ENCODE measurements at regions not wholly inside any gene's neighbourhood (a gene's known extent, or its start where the extent isn't known, plus 50 kb on each side); places are given as distances from the start of the nearest gene placed in this dataset.

- TF ChIP-seq, protein P1, sequence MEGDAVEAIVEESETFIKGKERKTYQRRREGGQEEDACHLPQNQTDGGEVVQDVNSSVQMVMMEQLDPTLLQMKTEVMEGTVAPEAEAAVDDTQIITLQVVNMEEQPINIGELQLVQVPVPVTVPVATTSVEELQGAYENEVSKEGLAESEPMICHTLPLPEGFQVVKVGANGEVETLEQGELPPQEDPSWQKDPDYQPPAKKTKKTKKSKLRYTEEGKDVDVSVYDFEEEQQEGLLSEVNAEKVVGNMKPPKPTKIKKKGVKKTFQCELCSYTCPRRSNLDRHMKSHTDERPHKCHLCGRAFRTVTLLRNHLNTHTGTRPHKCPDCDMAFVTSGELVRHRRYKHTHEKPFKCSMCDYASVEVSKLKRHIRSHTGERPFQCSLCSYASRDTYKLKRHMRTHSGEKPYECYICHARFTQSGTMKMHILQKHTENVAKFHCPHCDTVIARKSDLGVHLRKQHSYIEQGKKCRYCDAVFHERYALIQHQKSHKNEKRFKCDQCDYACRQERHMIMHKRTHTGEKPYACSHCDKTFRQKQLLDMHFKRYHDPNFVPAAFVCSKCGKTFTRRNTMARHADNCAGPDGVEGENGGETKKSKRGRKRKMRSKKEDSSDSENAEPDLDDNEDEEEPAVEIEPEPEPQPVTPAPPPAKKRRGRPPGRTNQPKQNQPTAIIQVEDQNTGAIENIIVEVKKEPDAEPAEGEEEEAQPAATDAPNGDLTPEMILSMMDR (IDR thresholded peaks at IDR 0.05; ENCODE audit: low read depth, low read length), result no peak
- no peak for DNase-seq (ENCODE audit: extremely low read depth, low read depth)
Observed at GRCh38 chr5:124997186-124997893, 250.9 kb upstream of the ZNF608 start.

GRCh38 chr5:124998520-124998919 is 252.1 kb upstream of the ZNF608 start:
- TF ChIP-seq, protein P1 (IDR thresholded peaks at IDR 0.05; ENCODE audit: low read depth, low read length), result no peak
- no peak for DNase-seq (ENCODE audit: extremely low read depth, low read depth)

- TF ChIP-seq, protein P1 (IDR thresholded peaks at IDR 0.05; ENCODE audit: low read depth, low read length), result no peak
- no peak for DNase-seq (ENCODE audit: extremely low read depth, low read depth)
Observed at GRCh38 chr5:125002727-125003598, 256.5 kb upstream of the ZNF608 start.

DNA sequence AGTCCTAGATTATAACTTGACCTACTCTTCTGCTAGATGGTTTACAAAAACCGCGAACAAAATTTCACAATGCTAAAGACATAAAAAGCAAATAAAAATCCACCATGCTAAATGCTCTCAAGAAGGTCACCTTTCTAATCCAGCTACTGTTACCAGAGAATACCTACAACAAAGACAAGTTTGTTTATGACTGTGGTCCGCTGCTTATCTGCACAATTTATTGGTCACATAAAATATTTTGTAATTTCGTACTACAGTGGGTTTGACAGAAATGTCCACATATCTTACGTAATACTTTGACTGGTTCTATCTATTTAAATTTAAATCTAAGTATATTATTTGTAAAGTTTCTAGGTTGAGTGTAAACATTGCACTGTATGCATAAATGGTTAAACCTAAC is 257.6 kb upstream of the ZNF608 start:
- TF ChIP-seq, protein P1 (IDR thresholded peaks at IDR 0.05; ENCODE audit: low read depth, low read length), result no peak
- no peak for DNase-seq (ENCODE audit: extremely low read depth, low read depth)

- TF ChIP-seq, protein P1 (IDR thresholded peaks at IDR 0.05; ENCODE audit: low read depth, low read length), result no peak
- DNase-seq (ENCODE audit: extremely low read depth, low read depth), result no peak
Observed at GRCh38 chr5:125005266-125005665, 258.8 kb upstream of the ZNF608 start.

- TF ChIP-seq, protein P1 (IDR thresholded peaks at IDR 0.05; ENCODE audit: low read depth, low read length), result no peak
- no peak for DNase-seq (ENCODE audit: extremely low read depth, low read depth)
Observed at GRCh38 chr5:125006011-125006685, 259.7 kb upstream of the ZNF608 start.

All from AG09319 (cell line).